ENCODE measurements at regions not wholly inside any gene's neighbourhood (a gene's known extent, or its start where the extent isn't known, plus 50 kb on each side); places are given as distances from the start of the nearest gene placed in this dataset.
"Not testable (repeated sequence)": the region's sequence is repeated elsewhere in the genome, so short reads cannot be mapped to it uniquely, and the experiment has no call there.

- FAIRE-seq: no peak
- no peaks in the 10 kb centered on the region for H3K4me1 ChIP-seq
- no peak for TF ChIP-seq CTCF (IDR thresholded peaks at IDR 0.05)
- DNase-seq: peak in 1 of 6 donors; percentile 40
- no peaks in the 10 kb centered on the region for H3K9me3 ChIP-seq
- ATAC-seq: no peak
- H3K36me3 ChIP-seq: no peaks in the 10 kb centered on the region
- no peaks in the 10 kb centered on the region for H3K27me3 ChIP-seq
- no peak overlapping the region for H3K27ac ChIP-seq
- intact Hi-C loops (cut with DNase I): no loop called here
- H3K4me3 ChIP-seq: no peak overlapping the region
- 15 to 23% methylated on average over 14 of the region's 14 CpGs for WGBS, 2 donors
Measured at GRCh38 chr18:47381975-47382570, 130.6 kb upstream of the SKOR2 start.

GRCh38 chr18:47380153-47380552 lies 128.7 kb upstream of the SKOR2 start:
- no peak for DNase-seq
- H3K4me1 ChIP-seq: no peaks in the 10 kb centered on the region
- ATAC-seq: no peak
- no peaks in the 10 kb centered on the region for H3K27me3 ChIP-seq
- 54 to 63% methylated on average over 1 of the region's 1 CpG for WGBS, 2 donors
- no peak overlapping the region for H3K27ac ChIP-seq
- no peak for FAIRE-seq
- H3K36me3 ChIP-seq: no peaks in the 10 kb centered on the region
- no peak overlapping the region for H3K4me3 ChIP-seq
- no peaks in the 10 kb centered on the region for H3K9me3 ChIP-seq
- no peak for TF ChIP-seq CTCF (IDR thresholded peaks at IDR 0.05)
- intact Hi-C loops (cut with DNase I): no loop called here

GRCh38 chr18:47373465-47373864 lies 122.0 kb upstream of the SKOR2 start:
- no peak overlapping the region for H3K27ac ChIP-seq
- H3K36me3 ChIP-seq: no peaks in the 10 kb centered on the region
- H3K27me3 ChIP-seq: no peaks in the 10 kb centered on the region
- FAIRE-seq (no peak), ATAC-seq (no peak), DNase-seq (no peak)
- no peaks in the 10 kb centered on the region for H3K4me1 ChIP-seq
- no peak for TF ChIP-seq CTCF (IDR thresholded peaks at IDR 0.05)
- H3K4me3 ChIP-seq: no peak overlapping the region
- WGBS, 2 donors: 43 to 62% methylated on average over 3 of the region's 3 CpGs
- H3K9me3 ChIP-seq: no peaks in the 10 kb centered on the region
- intact Hi-C loops (cut with DNase I): no loop called here

GRCh38 chr18:47370052-47370451 lies 118.6 kb upstream of the SKOR2 start:
- no peak for FAIRE-seq
- WGBS, 2 donors: 47 to 58% methylated on average over 2 of the region's 2 CpGs
- intact Hi-C loops (cut with DNase I): no loop called here

GRCh38 chr18:47354061-47354460 lies 102.6 kb upstream of the SKOR2 start:
- H3K27me3 ChIP-seq; H3K4me1 ChIP-seq; intact Hi-C loops (cut with DNase I); H3K36me3 ChIP-seq; H3K27ac ChIP-seq; ATAC-seq; DNase-seq; FAIRE-seq; H3K4me3 ChIP-seq; H3K9me3 ChIP-seq: not testable (repeated sequence)
- 86 to 87% methylated on average over 15 of the region's 15 CpGs for WGBS, 2 donors

More at GRCh38 chr18:47370052-47370451, 118.6 kb upstream of the SKOR2 start:
- ATAC-seq (no peak), DNase-seq (no peak)
- no peak for TF ChIP-seq CTCF (IDR thresholded peaks at IDR 0.05)
- Histone ChIP-seq H3K27ac (no peak overlapping the region), H3K36me3 (no peaks in the 10 kb centered on the region), H3K4me3 (no peak overlapping the region), H3K4me1 (no peaks in the 10 kb centered on the region), H3K27me3 (no peaks in the 10 kb centered on the region), H3K9me3 (no peaks in the 10 kb centered on the region)
